Chondrocyte (in vitro differentiated cells): ENCODE measurements at regions not wholly inside any gene's neighbourhood (a gene's known extent, or its start where the extent isn't known, plus 50 kb on each side); places are given as distances from the start of the nearest gene placed in this dataset.

Source experiments
- DNase-seq: peaks from one replicate; pipeline ENCODE4 v3.0.0; 2021; ENCODE audit warnings: mixed read lengths, low spot score
- H3K27ac Mint-ChIP-seq: one replicate; pipeline ENCODE4 v1.8.0; 2021; ENCODE audit warnings: mild to moderate bottlenecking, moderate library complexity, mixed read lengths; ENCODE audit not compliant: unreplicated experiment
- H3K27me3 Mint-ChIP-seq: 2 replicates; pipeline ENCODE4 v1.8.0; 2021; ENCODE audit warnings: low read depth, mixed read lengths
- H3K36me3 Mint-ChIP-seq: 2 replicates; pipeline ENCODE4 v1.8.0; 2021; ENCODE audit warnings: low read depth, mixed read lengths
- H3K4me1 Mint-ChIP-seq: 2 replicates; pipeline ENCODE4 v1.8.0; 2021; ENCODE audit warnings: low read depth, mild to moderate bottlenecking, mixed read lengths
- H3K4me3 Mint-ChIP-seq: one replicate; pipeline ENCODE4 v1.8.0; 2021; ENCODE audit warnings: mild to moderate bottlenecking, moderate library complexity, mixed read lengths; ENCODE audit not compliant: unreplicated experiment
- H3K9me3 Mint-ChIP-seq: 2 replicates; pipeline ENCODE4 v1.8.0; 2021; ENCODE audit warnings: low read depth, mixed read lengths
- TF ChIP-seq, protein P1 (sequence below): fragments of 200-600 bp; sonication (generic); IDR thresholded peaks from 2 replicates; pipeline ENCODE4 v1.5.0; 2021; ENCODE audit warnings: antibody characterized with exemption, mild to moderate bottlenecking, moderate library complexity

DNA sequence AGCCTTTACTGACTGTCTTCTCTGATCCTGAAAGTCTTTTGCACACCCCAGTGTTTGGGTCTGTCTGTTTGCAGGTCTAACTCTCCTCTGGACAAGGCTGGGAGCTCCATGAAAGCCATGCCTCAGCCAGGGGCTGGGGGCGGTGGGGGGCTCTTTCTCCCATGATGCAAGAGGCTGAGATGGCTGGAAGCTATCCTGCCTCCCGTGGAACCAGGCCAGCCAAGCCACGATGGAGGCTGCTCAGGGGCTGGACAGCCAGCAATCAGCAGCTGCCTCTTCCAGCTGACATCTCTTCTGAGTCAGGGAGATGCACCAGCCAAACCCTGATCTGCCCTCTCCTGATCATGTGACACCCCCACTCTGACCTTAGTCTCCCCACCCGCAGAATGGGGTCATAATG is 154.0 kb downstream of the BARX1 start:
- Mint-ChIP-seq H3K4me3 (no peak overlapping the region), H3K36me3 (peaks cover 4% of the 10 kb centered on the region), H3K27me3 (peaks cover 31% of the 10 kb centered on the region), H3K4me1 (no peaks in the 10 kb centered on the region), H3K27ac (no peak overlapping the region), H3K9me3 (peaks cover 17% of the 10 kb centered on the region)
- no peak for DNase-seq
- TF ChIP-seq, protein P1, sequence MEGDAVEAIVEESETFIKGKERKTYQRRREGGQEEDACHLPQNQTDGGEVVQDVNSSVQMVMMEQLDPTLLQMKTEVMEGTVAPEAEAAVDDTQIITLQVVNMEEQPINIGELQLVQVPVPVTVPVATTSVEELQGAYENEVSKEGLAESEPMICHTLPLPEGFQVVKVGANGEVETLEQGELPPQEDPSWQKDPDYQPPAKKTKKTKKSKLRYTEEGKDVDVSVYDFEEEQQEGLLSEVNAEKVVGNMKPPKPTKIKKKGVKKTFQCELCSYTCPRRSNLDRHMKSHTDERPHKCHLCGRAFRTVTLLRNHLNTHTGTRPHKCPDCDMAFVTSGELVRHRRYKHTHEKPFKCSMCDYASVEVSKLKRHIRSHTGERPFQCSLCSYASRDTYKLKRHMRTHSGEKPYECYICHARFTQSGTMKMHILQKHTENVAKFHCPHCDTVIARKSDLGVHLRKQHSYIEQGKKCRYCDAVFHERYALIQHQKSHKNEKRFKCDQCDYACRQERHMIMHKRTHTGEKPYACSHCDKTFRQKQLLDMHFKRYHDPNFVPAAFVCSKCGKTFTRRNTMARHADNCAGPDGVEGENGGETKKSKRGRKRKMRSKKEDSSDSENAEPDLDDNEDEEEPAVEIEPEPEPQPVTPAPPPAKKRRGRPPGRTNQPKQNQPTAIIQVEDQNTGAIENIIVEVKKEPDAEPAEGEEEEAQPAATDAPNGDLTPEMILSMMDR: no peak

DNA sequence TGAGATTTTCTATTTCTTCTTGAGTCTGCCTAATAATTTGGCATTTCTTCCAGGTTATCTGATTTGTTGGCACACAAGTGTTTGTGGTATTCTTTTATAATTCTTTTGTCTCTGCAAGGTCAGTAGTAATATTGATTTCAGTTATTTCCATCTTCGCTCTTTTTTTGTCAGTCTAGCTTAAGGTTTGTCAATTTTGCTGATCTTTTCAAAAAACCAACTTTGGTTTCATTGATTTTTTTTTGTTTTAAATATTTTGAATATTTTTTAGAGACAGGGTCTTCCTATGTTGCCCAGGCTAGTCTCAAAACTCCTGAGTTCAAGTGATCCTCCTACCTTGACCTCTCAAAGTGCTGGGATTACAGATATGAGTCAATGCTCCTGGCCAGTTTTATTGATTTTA is 162.8 kb downstream of the BARX1 start:
- peaks cover 7% of the 10 kb centered on the region for H3K9me3 Mint-ChIP-seq
- no peak overlapping the region for H3K27ac Mint-ChIP-seq
- peaks cover 56% of the 10 kb centered on the region for H3K27me3 Mint-ChIP-seq
- no peak overlapping the region for H3K4me3 Mint-ChIP-seq
- no peak for DNase-seq
- TF ChIP-seq, protein P1: no peak
- no peaks in the 10 kb centered on the region for H3K4me1 Mint-ChIP-seq
- H3K36me3 Mint-ChIP-seq: peaks cover 2% of the 10 kb centered on the region

DNA sequence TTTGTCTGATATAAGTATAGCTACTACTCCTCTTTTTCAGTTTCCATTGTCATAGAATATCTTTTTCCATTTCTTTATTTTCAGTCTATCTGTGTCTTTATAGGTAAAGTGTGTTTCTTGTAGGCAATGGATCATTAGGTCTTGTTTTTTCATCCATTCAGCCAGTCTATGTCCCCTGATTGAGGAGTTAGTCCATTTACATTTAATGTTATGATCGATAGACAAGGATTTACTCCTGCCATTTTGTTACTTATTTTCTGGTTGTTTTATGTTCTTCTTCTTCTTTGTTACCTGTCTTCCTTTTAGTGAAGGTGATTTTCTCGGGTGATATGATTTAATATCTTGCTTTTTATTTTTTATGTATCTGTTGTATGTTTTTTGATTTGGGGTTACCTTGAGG is 169.0 kb downstream of the BARX1 start:
- Mint-ChIP-seq H3K36me3 (peaks cover 2% of the 10 kb centered on the region), H3K4me1 (no peaks in the 10 kb centered on the region), H3K27me3 (peaks cover 46% of the 10 kb centered on the region), H3K9me3 (peaks cover 38% of the 10 kb centered on the region), H3K4me3 (no peak overlapping the region), H3K27ac (no peak overlapping the region)
- TF ChIP-seq, protein P1: no peak
- no peak for DNase-seq

DNA sequence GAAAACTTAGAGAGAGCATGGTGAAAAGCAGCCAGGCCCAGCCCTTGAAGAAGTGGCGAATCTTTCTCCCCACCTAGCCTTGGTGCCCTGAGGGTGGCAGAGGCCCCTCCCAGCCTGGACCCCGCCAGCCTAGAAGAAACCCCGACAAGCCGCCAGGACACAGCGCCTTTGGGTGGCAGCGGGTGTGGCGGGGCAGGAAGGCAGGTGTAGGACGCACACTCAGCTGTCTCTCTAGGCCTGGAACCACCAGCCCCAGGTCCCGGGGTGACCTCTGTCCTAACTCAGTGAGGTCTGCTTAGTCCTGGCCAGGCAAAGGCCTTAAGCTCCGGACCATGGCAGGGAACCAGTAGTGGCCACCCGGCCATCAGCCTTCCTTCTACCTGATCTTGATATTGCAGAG is 178.3 kb downstream of the BARX1 start:
- H3K27ac Mint-ChIP-seq: no peak overlapping the region
- H3K4me3 Mint-ChIP-seq: no peak overlapping the region
- no peaks in the 10 kb centered on the region for H3K36me3 Mint-ChIP-seq
- no peaks in the 10 kb centered on the region for H3K4me1 Mint-ChIP-seq
- TF ChIP-seq, protein P1: no peak
- peaks cover 5% of the 10 kb centered on the region for H3K9me3 Mint-ChIP-seq
- peaks cover 22% of the 10 kb centered on the region for H3K27me3 Mint-ChIP-seq
- no peak for DNase-seq

DNA sequence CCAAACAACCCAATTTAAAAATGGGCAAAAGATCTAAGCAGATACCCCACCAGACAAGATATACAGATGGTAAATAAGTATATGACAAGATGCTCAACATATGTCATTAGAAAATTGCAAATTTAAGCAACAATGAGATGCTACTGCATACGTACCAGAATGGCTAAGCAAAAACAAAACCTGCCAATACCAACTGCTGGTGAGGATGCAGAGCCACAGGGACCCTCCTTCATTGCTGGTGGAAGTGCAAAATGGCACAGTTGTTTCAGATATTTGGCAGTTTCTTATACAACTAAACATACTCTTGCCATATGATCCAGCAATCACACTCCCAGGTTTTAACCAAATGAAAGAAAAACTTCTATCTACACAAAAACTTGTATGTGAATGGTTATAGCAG is 178.9 kb downstream of the BARX1 start:
- Mint-ChIP-seq H3K27ac (no peak overlapping the region), H3K4me3 (no peak overlapping the region), H3K4me1 (no peaks in the 10 kb centered on the region), H3K36me3 (no peaks in the 10 kb centered on the region), H3K27me3 (peaks cover 21% of the 10 kb centered on the region), H3K9me3 (peaks cover 10% of the 10 kb centered on the region)
- TF ChIP-seq, protein P1: no peak
- no peak for DNase-seq
